Germinal center (tissue), 1 donor: ENCODE measurements at regions not wholly inside any gene's neighbourhood (a gene's known extent, or its start where the extent isn't known, plus 50 kb on each side); places are given as distances from the start of the nearest gene placed in this dataset.

Experiments
- DNase-seq: peaks from one replicate; pipeline ENCODE4 v3.0.0; 2012; ENCODE audit warnings: mixed read lengths, low spot score

GRCh38 chr1:106755682-106756406, 300.6 kb upstream of the PRMT6 start:
- no peak for DNase-seq

- DNase-seq: no peak
These were observed 299.7 kb upstream of the PRMT6 start for GRCh38 chr1:106756752-106757151.

GRCh38 chr1:106768077-106768476, 288.4 kb upstream of the PRMT6 start:
- DNase-seq: no peak

DNA sequence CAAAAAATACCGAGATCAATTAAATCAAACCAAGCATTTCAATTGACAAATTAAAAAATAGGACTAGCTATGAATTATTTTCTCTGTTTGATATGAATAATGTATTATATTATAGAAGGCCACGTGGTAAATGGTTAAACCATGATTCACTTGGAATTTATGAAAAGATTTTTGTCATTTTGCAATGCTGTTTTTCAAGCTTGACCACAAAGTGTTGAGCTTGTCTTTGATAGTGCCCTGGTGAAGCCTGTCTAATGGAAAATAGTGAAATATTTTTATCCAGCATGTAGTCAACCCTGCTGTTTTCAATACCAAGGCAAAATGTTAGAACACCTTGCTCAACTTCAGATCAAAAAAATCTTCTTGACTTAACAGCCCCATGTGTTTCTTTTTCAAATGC, 288.0 kb upstream of the PRMT6 start:
- DNase-seq: no peak

DNA sequence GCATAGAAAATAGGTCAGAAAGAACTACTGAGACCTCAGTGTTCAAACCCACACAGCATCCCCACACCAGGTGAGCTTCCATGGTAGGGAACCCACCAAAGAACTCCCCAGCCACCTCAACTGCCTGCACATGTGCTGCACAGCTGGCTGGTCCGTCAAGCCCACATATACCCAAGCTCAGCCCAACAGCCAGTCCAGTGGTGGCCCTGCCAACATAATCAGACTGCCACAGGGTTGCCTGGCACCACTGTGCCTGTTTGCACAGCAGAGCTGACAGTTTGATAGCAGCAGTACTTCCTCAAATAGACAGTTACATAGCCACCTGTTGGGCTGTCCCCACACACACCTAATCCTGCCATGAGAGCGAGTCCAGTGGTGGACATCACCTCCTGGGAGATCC, 283.3 kb upstream of the PRMT6 start:
- DNase-seq: no peak

DNA sequence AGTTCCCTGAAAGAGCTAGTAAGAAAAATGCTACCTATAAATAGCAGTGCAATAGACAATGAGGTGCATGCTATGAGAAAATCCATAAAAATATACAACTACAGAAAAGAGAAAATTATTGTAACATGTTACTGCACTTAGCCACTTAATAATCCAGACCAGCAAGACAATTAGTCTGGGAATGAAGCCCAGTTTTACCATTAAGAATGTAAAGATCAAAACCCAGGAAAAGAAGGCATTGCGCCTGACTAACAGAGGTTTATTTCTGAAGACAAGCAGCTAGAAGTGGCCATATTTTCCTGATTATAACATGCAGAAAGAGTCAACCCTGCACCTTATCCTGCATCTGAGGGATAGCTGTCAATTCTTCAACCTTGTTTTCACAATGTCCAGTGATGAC, 276.4 kb upstream of the PRMT6 start:
- no peak for DNase-seq

DNA sequence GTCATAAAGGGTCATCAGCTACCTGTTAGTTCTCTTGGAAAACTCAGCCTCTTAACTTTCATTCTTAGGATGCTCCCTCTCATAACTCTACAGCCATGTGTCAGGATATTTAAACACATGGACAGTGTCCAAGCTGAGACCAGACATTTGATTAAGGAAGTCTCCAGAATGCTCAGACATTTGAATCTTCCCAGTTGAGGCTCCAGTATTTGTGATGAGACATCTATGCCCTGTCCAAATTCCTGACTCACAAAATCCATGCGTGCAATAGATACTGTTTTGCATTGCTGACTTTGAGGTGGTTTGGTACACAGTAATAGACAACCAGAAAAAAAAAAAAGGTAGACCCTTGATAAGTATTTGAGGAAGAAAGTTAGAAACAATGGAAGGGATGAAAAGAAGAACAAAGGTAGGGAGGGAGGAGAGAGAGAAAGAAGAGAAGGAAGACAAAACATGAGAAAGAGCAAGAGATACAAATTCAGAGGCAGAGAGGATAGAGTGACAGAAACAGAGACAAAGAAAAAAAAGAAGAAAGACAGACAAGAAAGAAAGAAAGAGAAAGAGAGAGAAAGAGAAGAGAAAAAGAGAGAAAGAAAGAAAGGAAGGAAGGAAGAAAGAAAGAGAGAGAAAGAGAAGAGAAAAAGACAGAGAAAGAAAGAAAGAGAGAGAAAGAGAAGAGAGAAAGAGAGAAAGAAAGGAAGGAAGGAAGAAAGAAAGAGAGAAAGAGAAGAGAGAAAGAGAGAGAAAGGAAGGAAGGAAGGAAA, 275.5 kb upstream of the PRMT6 start:
- DNase-seq: no peak

DNA sequence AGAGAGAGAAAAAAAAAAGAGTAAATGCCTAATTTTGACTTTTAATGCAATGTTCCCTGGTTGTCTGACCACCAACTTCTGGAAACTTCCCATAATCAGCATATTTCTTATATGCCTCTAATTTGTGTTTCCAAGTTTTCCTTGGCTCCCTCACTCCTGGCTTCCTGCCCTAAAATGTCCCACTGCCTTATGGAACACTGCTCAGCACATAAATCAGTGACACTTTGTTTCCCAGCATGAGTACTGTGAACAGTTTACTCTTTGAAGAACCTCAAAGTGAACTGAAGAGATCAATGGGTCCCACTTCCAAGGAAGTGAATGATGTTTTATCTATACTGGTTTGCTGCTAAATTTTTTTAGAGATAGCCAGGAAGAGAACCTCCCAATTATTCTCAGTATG, 271.3 kb upstream of the PRMT6 start:
- no peak for DNase-seq

GRCh38 chr1:106787520-106787919, 269.0 kb upstream of the PRMT6 start:
- no peak for DNase-seq

DNA sequence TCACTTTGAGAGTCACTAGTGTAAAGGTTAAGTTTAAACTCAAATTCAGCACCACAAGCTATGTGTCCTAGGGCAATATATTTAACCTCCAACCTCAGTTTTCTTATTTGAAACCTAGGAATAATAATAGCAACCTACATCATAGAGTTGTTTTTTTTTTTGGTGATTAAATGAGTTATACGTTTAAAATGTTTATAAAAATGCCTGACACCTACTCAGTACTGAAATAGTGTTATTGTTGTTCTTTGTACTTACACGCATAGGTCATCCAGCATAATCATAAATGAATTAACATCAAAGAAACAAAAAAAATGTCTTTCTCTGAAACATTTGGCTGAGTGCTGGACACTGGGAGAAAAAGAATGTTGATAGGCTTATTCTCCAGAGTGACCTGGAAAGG, 266.8 kb upstream of the PRMT6 start:
- DNase-seq: no peak

- DNase-seq: no peak
These were observed 265.4 kb upstream of the PRMT6 start for GRCh38 chr1:106791041-106791440.

DNA sequence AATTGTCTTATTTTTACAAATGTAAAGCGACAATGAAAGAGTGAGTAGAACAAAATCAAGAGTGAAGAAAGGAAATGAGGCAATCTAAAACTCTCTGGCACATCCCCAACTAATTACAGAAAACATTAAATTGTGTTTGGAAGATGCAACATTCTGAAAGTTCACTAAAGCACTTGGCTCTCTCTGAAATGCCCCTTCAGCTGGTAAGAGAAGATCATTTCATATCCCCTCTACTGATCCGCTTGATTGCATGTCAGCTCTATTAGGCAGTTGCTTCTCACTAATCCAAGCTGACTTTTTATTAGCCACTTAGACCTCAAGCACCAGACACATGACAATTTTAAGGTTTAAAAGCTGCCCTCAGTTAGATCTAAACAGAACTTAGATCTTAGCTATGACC, 262.8 kb upstream of the PRMT6 start:
- DNase-seq: no peak

DNA sequence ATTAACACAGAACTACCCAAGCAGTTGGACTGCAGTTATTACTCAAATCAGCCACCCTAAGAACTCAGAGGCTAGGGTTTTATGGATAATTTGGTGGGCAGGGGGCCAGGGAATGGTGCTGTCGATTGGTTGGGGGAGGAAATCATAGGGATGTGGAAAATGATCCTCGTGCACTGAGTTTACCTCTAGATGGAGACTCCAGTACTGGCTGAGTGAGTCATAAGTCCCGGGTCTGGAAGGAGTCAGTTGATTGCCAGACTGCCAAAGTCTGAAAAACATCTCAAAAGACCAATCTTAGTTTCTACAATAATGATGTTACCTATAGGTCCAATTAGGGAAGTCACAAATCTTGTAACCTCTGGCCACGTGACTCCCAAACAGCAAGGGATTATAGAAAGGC, 257.5 kb upstream of the PRMT6 start:
- DNase-seq: no peak

DNA sequence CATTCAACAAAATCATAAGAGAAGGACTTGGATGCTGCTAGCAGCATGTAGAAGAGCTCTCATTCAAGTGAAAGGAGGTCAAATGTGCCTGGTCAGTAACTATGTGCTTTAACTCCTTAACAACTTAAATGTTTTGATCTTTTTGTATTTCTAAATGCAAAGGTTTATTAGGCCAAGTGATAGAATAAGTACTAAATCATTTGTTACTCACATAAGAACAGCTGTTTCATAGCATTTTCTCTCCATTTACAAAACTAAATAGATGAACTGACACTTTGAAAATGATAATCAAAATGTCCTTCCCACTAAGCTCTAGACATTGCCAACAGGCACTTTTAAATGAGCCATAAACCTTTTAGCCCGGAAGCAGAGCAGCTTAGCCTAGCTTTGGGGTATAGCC, 254.3 kb upstream of the PRMT6 start:
- DNase-seq: no peak

DNA sequence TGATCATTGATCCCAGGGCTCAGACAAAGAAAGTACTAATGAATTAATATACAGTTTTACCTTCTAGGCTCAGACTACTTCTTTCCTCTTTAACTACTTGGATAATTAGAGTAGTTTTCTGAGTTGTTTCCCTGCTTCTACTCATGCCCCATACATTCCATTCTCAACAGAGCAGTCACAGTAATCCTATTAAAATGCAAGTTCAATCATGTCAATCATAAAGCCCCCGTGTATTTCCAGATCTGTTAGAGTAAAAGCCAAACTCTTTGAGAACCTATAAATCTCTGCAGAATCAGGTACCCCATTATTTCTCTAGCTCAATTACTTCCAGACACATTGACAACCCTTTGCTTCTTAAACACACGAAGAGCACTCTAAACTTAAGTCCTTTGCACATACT, 242.1 kb upstream of the PRMT6 start:
- no peak for DNase-seq

DNA sequence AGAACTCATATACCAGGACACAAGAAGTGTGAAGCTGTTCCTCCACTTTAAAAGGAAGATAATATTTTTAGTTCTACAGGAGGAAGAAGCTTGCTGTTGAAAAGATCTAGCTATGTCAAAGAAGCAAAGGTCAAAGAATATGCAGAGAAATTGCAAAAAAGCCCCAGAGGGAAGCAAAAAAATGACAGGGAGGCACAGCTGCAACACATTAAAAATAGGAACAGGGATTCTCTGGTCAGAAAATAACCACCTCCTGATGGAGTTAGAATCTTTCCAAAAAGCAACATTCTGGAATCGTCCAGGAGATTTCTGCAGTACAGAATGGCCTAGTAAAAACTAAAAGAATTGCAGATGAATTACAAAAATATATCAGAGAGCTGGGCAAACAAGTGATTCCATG, 238.9 kb upstream of the PRMT6 start:
- no peak for DNase-seq

GRCh38 chr1:106831511-106831910, 225.0 kb upstream of the PRMT6 start:
- no peak for DNase-seq

- DNase-seq: no peak
These were observed 219.8 kb upstream of the PRMT6 start for GRCh38 chr1:106836708-106837107.

- DNase-seq: no peak
These were observed 213.0 kb upstream of the PRMT6 start for GRCh38 chr1:106843518-106843917.

GRCh38 chr1:106846656-106847055, 209.8 kb upstream of the PRMT6 start:
- no peak for DNase-seq

GRCh38 chr1:106861110-106861509, 195.4 kb upstream of the PRMT6 start:
- DNase-seq: no peak

- no peak for DNase-seq
These were observed 187.6 kb upstream of the PRMT6 start for GRCh38 chr1:106868828-106869227.

GRCh38 chr1:106875622-106876021, 180.9 kb upstream of the PRMT6 start:
- no peak for DNase-seq

- no peak for DNase-seq
These were observed 180.1 kb upstream of the PRMT6 start for GRCh38 chr1:106876384-106876783.
